Epithelial cell of esophagus (primary cell): ENCODE measurements at regions not wholly inside any gene's neighbourhood (a gene's known extent, or its start where the extent isn't known, plus 50 kb on each side); places are given as distances from the start of the nearest gene placed in this dataset.

ENCODE experiments used
- DNase-seq: peaks from one replicate; pipeline ENCODE4 v3.0.0; 2010; ENCODE audit warnings: low read depth
- H3K4me3 ChIP-seq: 2 replicates; pipeline ENCODE4 v1.5.1; 2011; ENCODE audit warnings: mild to moderate bottlenecking, low read length, control low read depth
- CTCF ChIP-seq: IDR thresholded peaks from 2 replicates; pipeline ENCODE4 v1.5.1; 2011; ENCODE audit warnings: low read depth, mild to moderate bottlenecking, low read length, control low read depth, inconsistent platforms; ENCODE audit not compliant: insufficient read depth; ENCODE audit errors: missing control alignments

DNA sequence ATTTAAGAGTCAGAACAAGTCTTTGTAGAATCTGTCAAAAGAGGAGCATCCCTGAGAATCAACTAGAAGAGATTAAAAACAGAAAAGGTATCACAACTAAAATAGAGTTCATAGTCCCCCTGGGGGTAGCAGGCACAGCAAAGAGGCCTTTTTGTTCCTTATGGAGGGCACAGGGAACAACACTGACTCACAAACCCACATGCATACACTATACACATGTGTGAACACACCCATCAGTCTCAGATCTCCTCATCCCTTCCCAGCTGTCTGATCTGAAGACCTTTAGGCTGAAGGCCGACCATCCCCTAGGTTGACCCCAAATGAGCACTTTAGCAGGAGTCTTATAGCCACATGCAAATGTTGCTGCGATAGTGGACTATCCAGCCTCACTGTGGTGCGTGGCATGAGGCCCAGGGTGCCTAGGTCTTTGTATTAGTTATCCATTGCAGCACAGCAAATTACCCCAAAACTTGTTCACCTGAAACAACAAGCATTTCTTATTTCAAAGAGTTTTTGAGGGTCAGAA is 236.7 kb upstream of the EGLN3 start:
- no peak overlapping the region for H3K4me3 ChIP-seq
- DNase-seq, result no peak
- no peak for TF ChIP-seq CTCF

- no peak overlapping the region for H3K4me3 ChIP-seq
- TF ChIP-seq CTCF, result no peak
- DNase-seq, result no peak
These were observed 236.2 kb upstream of the EGLN3 start for GRCh38 chr14:34187061-34187460.

DNA sequence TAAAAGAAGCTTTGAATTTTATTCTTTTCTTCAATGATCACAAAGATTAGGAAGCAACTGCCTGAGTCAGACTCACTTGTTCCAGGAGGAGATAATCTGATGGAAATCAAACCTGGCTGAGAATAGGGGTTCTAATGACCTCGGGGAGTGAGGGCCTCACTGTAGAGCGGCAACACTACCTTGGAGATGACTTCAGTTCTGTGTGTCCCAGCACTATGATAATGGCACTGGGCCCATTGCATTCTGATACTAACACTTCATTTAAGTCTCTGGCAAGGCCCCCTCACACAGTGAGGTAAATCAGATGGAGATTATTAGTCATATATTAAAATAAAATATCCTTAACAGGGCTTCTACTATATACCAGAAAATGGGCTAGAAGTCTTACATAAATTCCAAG is 233.3 kb upstream of the EGLN3 start:
- no peak for TF ChIP-seq CTCF
- no peak for DNase-seq
- no peak overlapping the region for H3K4me3 ChIP-seq

GRCh38 chr14:34183478-34183877 is 232.6 kb upstream of the EGLN3 start:
- DNase-seq, result no peak
- TF ChIP-seq CTCF, result no peak
- H3K4me3 ChIP-seq, result no peak overlapping the region

GRCh38 chr14:34181338-34181737 is 230.5 kb upstream of the EGLN3 start:
- DNase-seq, result no peak
- H3K4me3 ChIP-seq, result no peak overlapping the region
- TF ChIP-seq CTCF, result no peak

GRCh38 chr14:34180869-34181268 is 230.0 kb upstream of the EGLN3 start:
- no peak overlapping the region for H3K4me3 ChIP-seq
- no peak for DNase-seq
- TF ChIP-seq CTCF, result no peak

DNA sequence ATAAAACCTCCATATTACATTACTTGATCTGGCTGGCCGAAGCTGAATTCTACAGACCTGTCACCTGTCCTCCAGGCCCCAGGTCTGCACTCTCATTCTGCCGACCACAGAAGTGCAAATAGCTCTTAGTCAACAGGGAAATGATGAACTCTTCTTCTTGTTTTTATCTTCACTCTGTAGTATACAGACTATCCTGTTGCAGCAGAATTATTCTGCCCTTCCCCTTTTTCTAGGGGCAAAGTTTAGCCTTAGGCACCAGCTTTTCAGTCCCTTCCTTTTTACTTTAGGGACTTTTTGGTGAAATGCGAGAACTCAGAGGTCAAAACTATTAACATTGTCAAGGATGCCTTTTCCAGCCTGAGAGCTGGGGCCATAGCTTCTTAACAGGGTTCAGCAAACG is 229.6 kb upstream of the EGLN3 start:
- TF ChIP-seq CTCF, result no peak
- DNase-seq, result no peak
- H3K4me3 ChIP-seq, result no peak overlapping the region
